ENCODE measurements at regions not wholly inside any gene's neighbourhood (a gene's known extent, or its start where the extent isn't known, plus 50 kb on each side); places are given as distances from the start of the nearest gene placed in this dataset.

GRCh38 chr13:30844548-30845296 is 61.3 kb upstream of the MEDAG start:
- no peak for DNase-seq
- intact Hi-C loops (cut with DNase I) = no loop called here

DNA sequence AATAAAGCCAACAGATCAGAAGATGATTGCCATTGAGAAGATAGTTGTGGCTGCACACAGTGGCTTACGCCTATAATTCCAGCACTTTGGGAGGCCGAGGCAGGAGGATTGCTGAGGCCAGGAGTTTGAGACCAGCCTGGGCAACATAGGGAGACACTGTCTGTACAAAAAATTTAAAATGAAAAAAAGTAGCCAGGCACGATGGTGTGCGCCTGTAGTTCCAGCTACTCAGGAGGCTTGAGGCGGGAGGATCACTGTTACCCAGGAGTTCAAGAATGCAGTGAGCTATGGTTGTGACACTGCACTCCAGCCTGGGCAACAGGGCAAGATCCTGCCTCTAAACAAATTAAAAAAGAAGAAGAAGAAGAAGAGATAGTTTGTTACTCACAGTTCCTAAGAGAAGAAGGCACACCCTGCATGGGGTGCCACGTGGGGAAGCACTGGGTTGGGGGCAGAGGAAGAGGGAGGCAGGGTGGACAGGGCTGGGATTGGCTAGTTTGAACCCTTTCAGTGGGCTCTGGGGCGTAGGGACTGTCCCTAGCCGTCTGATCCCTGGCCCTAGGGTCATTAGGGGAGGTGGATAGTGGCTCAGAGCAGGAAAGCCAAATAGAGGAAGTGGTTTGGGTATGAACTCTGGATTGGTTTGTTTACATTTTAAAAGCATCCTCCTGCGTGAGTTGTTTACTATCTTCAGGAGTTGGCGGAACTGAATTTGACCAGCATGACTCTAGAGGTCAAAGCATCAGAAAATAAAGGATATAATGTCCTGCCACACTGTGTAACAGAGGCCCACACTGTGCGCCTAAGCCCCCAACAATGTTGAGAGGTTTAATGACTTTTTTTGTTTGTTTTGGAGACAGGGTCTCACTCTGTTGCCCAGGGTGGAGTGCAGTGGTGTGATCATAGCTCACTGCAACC is 60.5 kb upstream of the MEDAG start:
- intact Hi-C loops (cut with DNase I) = no loop called here
- DNase-seq = no peak

DNA sequence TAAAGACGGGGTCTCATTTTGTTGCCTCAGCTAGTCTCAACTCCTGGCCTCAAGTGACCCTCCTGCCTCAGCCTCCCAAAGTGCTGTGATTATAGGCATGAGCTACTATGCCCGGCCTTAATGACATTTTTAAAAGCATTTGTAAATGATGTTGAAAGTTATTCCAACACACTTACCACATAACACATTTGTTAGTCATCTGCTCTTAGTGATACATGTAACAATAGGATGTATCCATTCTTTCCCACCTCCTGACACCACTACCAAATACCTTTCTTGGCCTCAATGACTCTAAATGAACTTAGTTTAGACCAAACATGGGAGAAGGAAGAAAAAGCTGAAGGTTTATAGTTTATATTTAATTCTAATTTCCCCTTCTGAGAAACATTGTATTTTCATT is 59.8 kb upstream of the MEDAG start:
- no peak for DNase-seq
- intact Hi-C loops (cut with DNase I) = no loop called here

- DNase-seq = no peak
- intact Hi-C loops (cut with DNase I) = no loop called here
These were observed 59.2 kb upstream of the MEDAG start for GRCh38 chr13:30846866-30847265.

GRCh38 chr13:30847650-30848307 is 58.3 kb upstream of the MEDAG start:
- intact Hi-C loops (cut with DNase I) = no loop called here
- no peak for DNase-seq

GRCh38 chr13:30848332-30849027 is 57.6 kb upstream of the MEDAG start:
- intact Hi-C loops (cut with DNase I) = no loop called here

GRCh38 chr13:30849611-30850010 is 56.5 kb upstream of the MEDAG start:
- intact Hi-C loops (cut with DNase I) = no loop called here
- DNase-seq = no peak

More at GRCh38 chr13:30848332-30849027, 57.6 kb upstream of the MEDAG start:
- no peak for DNase-seq

DNA sequence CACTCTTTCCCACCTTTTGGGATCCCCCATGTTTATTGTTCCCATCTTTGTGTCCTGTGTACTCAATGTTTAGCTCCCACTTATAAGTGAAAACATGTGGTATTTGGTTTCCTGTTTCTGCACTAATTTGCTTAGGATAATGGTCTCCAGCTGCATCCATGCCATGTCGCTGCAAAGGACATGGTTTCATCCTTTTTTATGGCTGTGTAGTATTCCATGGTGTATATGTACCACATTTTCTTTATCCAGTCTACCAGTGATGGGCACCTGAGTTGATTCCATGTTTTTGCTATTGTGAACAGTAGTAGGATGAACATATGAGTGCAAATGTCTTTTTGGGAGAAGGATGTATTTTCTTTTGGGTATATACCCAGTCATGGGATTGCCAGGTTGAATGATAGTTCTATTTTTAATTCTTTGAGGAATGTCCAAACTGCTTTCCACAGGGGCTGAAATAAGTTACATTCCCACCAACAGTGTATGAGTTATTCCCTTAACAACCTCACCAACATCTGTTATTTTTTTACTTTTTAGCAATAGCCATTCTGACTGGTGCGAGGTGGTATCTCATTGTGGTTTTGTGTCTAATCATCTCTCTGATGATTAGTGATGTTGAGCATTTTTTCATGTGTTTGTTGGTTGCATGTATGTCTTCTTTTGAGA is 55.7 kb upstream of the MEDAG start:
- intact Hi-C loops (cut with DNase I) = no loop called here
- DNase-seq = no peak

DNA sequence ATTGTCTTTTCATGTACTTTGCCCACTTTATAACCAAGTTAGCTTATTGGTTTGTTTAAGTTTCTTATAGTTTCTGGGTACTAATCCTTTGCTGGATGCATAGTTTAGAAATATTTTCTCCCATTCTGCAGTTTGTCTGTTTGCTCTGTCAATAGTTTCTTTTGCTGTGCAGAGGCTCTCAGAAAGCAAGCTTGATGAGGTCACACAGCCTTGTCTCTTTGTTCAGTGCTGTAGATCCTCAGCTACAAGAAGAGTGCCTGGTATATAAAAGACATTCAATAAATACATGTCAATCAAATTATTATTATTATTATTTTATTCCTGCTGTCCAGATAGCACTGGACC is 55.2 kb upstream of the MEDAG start:
- intact Hi-C loops (cut with DNase I) = no loop called here
- no peak for DNase-seq

GRCh38 chr13:30851697-30852096 is 54.4 kb upstream of the MEDAG start:
- intact Hi-C loops (cut with DNase I) = no loop called here
- DNase-seq = no peak

- intact Hi-C loops (cut with DNase I) = no loop called here
- no peak for DNase-seq
These were observed 50.5 kb upstream of the MEDAG start for GRCh38 chr13:30855569-30855968.

DNA sequence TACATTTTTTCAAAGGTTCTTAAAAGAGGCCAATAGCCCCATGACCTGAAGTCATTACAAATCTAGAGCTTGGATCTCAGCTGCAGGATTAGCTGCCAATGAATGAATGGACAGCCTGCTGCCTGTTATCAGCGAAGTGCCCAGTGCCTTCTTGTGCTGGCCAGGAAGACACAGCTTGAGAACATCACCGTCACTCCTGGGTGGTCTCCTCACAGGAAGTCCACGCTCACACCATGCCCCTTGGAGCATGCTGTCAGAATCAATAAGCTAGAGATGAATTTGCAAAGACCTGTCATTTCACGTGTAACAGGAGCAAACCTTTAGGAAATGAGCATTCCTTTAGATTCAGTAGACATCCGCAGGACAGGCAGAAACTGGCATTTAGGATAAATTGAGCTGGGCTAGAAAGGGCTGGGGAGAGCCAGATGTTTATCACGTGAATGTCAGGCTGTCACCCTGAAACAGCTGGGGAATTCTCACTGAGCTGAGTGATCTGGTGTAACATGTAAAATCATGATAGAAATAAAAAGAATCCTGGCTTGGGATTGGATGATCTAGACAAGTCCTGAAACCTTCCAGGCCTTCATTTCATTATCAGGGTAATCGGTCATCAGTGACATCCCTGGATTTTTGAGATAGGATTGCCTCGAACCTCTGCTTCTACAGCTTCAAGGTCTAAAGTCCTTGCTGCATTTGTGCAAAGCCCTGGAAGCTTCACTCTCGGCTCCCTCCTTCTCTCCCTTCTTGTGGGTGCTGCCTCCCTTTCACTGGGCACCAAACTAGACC is 49.9 kb upstream of the MEDAG start:
- intact Hi-C loops (cut with DNase I) = no loop called here
- DNase-seq = no peak
